ENCODE measurements at regions not wholly inside any gene's neighbourhood (a gene's known extent, or its start where the extent isn't known, plus 50 kb on each side); places are given as distances from the start of the nearest gene placed in this dataset.

GRCh38 chr11:105282658-105283057, 143.1 kb upstream of the CARD18 start:
- Histone ChIP-seq H3K27ac (ENCODE audit: low read length) (no peak overlapping the region), H3K4me2 (ENCODE audit: insufficient read depth, low read length) (no peak overlapping the region), H3K4me1 (ENCODE audit: insufficient read depth, low read length) (no peaks in the 10 kb centered on the region), H4K20me1 (ENCODE audit: insufficient read depth, low read length) (no peaks in the 10 kb centered on the region), H3K9ac (ENCODE audit: low read depth, low read length) (no peak overlapping the region), H3K27me3 (ENCODE audit: insufficient read depth, low read length, poor library complexity) (no peaks in the 10 kb centered on the region), H3K4me3 (ENCODE audit: low read depth in 1 of 2, low read length in 2 of 2) (no peak overlapping the region), H3K36me3 (ENCODE audit: insufficient read depth, low read length) (no peaks in the 10 kb centered on the region), H3K9me3 (ENCODE audit: insufficient read depth, low read length, severe bottlenecking) (no peaks in the 10 kb centered on the region), H2AFZ (ENCODE audit: low read depth, low read length) (no peak overlapping the region), H3K79me2 (ENCODE audit: insufficient read depth, low read length) (no peaks in the 10 kb centered on the region)
- DNase-seq (no peak), ATAC-seq (ENCODE audit: insufficient read depth, low read depth) (no peak)
- TF ChIP-seq EZH2 (IDR thresholded peaks at IDR 0.05; ENCODE audit: borderline replicate concordance, low read depth, low read length, severe bottlenecking): no peak

- Histone ChIP-seq H3K4me3 (ENCODE audit: low read depth in 1 of 2, low read length in 2 of 2) (no peak overlapping the region), H4K20me1 (ENCODE audit: insufficient read depth, low read length) (no peaks in the 10 kb centered on the region), H3K9ac (ENCODE audit: low read depth, low read length) (no peak overlapping the region), H2AFZ (ENCODE audit: low read depth, low read length) (no peak overlapping the region), H3K27me3 (ENCODE audit: insufficient read depth, low read length, poor library complexity) (no peaks in the 10 kb centered on the region), H3K4me2 (ENCODE audit: insufficient read depth, low read length) (no peak overlapping the region), H3K36me3 (ENCODE audit: insufficient read depth, low read length) (no peaks in the 10 kb centered on the region), H3K4me1 (ENCODE audit: insufficient read depth, low read length) (no peaks in the 10 kb centered on the region), H3K79me2 (ENCODE audit: insufficient read depth, low read length) (no peaks in the 10 kb centered on the region), H3K9me3 (ENCODE audit: insufficient read depth, low read length, severe bottlenecking) (no peaks in the 10 kb centered on the region), H3K27ac (ENCODE audit: low read length) (no peak overlapping the region)
- no peak for DNase-seq
- TF ChIP-seq EZH2 (IDR thresholded peaks at IDR 0.05; ENCODE audit: borderline replicate concordance, low read depth, low read length, severe bottlenecking): no peak
- TF ChIP-seq CTCF (IDR thresholded peaks at IDR 0.05; ENCODE audit: borderline replicate concordance, extremely low read depth, low read length, poor library complexity, severe bottlenecking): no peak
- no peak for ATAC-seq (ENCODE audit: insufficient read depth, low read depth)
Measured at GRCh38 chr11:105274631-105275030, 135.1 kb upstream of the CARD18 start.

GRCh38 chr11:105273660-105274280, 134.2 kb upstream of the CARD18 start:
- Histone ChIP-seq H3K4me3 (ENCODE audit: low read depth in 1 of 2, low read length in 2 of 2) (no peak overlapping the region), H3K27me3 (ENCODE audit: insufficient read depth, low read length, poor library complexity) (no peaks in the 10 kb centered on the region), H3K79me2 (ENCODE audit: insufficient read depth, low read length) (no peaks in the 10 kb centered on the region), H4K20me1 (ENCODE audit: insufficient read depth, low read length) (no peaks in the 10 kb centered on the region), H3K4me1 (ENCODE audit: insufficient read depth, low read length) (no peaks in the 10 kb centered on the region), H3K27ac (ENCODE audit: low read length) (no peak overlapping the region), H2AFZ (ENCODE audit: low read depth, low read length) (no peak overlapping the region), H3K9me3 (ENCODE audit: insufficient read depth, low read length, severe bottlenecking) (no peaks in the 10 kb centered on the region), H3K4me2 (ENCODE audit: insufficient read depth, low read length) (no peak overlapping the region), H3K36me3 (ENCODE audit: insufficient read depth, low read length) (no peaks in the 10 kb centered on the region), H3K9ac (ENCODE audit: low read depth, low read length) (no peak overlapping the region)
- ATAC-seq (ENCODE audit: insufficient read depth, low read depth) (no peak), DNase-seq (no peak)
- no peak for TF ChIP-seq CTCF (IDR thresholded peaks at IDR 0.05; ENCODE audit: borderline replicate concordance, extremely low read depth, low read length, poor library complexity, severe bottlenecking)
- no peak for TF ChIP-seq EZH2 (IDR thresholded peaks at IDR 0.05; ENCODE audit: borderline replicate concordance, low read depth, low read length, severe bottlenecking)

GRCh38 chr11:105269862-105270261, 130.3 kb upstream of the CARD18 start:
- no peaks in the 10 kb centered on the region for H3K79me2 ChIP-seq (ENCODE audit: insufficient read depth, low read length)
- no peak overlapping the region for H2AFZ ChIP-seq (ENCODE audit: low read depth, low read length)
- H3K27me3 ChIP-seq (ENCODE audit: insufficient read depth, low read length, poor library complexity): no peaks in the 10 kb centered on the region
- H3K9me3 ChIP-seq (ENCODE audit: insufficient read depth, low read length, severe bottlenecking): no peaks in the 10 kb centered on the region
- no peaks in the 10 kb centered on the region for H4K20me1 ChIP-seq (ENCODE audit: insufficient read depth, low read length)
- H3K4me2 ChIP-seq (ENCODE audit: insufficient read depth, low read length): no peak overlapping the region
- TF ChIP-seq CTCF (IDR thresholded peaks at IDR 0.05; ENCODE audit: borderline replicate concordance, extremely low read depth, low read length, poor library complexity, severe bottlenecking) (no peak), EZH2 (IDR thresholded peaks at IDR 0.05; ENCODE audit: borderline replicate concordance, low read depth, low read length, severe bottlenecking) (no peak)
- no peak overlapping the region for H3K4me3 ChIP-seq (ENCODE audit: low read depth in 1 of 2, low read length in 2 of 2)
- H3K36me3 ChIP-seq (ENCODE audit: insufficient read depth, low read length): no peaks in the 10 kb centered on the region
- DNase-seq: no peak
- H3K27ac ChIP-seq (ENCODE audit: low read length): no peak overlapping the region
- no peak for ATAC-seq (ENCODE audit: insufficient read depth, low read depth)
- no peak overlapping the region for H3K9ac ChIP-seq (ENCODE audit: low read depth, low read length)
- H3K4me1 ChIP-seq (ENCODE audit: insufficient read depth, low read length): no peaks in the 10 kb centered on the region

All from DND-41 (cell line).